HL-60 (cell line): ENCODE measurements at regions not wholly inside any gene's neighbourhood (a gene's known extent, or its start where the extent isn't known, plus 50 kb on each side); places are given as distances from the start of the nearest gene placed in this dataset.

Experiments used
- CTCF ChIP-seq: IDR thresholded peaks from one replicate; pipeline ENCODE4 v1.5.1; 2011; ENCODE audit warnings: low read length, control low read depth, inconsistent platforms; ENCODE audit not compliant: insufficient read depth
- GABPA ChIP-seq: IDR thresholded peaks from 2 replicates; pipeline ENCODE4 v1.6.1; 2012; ENCODE audit warnings: low read depth
- POLR2AphosphoS5 ChIP-seq: IDR thresholded peaks from 2 replicates; pipeline ENCODE4 v1.6.1; 2012; ENCODE audit warnings: low read depth
- REST ChIP-seq: IDR thresholded peaks from 2 replicates; pipeline ENCODE4 v1.6.1; 2012; ENCODE audit warnings: low read depth; ENCODE audit not compliant: insufficient replicate concordance
- SPI1 ChIP-seq: IDR thresholded peaks from 2 replicates; pipeline ENCODE4 v1.6.1; 2012; ENCODE audit warnings: low read depth, mild to moderate bottlenecking, borderline replicate concordance

DNA sequence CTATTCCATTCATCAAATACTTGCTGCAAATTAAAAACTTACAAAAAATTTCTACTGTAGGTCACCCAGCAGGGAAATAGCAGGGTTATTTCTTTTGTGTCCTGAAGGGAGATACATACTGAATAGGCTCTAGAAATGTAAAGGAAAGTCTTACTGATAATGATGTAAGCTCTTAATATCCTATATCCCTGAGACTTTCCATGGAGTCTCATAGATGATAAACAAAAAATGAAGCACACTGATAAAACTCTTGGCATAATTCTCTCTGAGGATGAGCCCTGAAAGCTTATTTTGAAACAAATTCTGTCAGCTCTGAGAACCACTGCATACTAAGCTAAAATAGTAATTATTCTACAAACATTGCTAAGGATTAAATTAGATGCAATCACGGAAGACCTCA lies 819.6 kb upstream of the PTPRD start:
- no peak for TF ChIP-seq REST
- TF ChIP-seq CTCF: no peak
- no peak for TF ChIP-seq GABPA
- no peak for TF ChIP-seq SPI1
- no peak for TF ChIP-seq POLR2AphosphoS5
